ENCODE measurements at regions not wholly inside any gene's neighbourhood (a gene's known extent, or its start where the extent isn't known, plus 50 kb on each side); places are given as distances from the start of the nearest gene placed in this dataset.

DNA sequence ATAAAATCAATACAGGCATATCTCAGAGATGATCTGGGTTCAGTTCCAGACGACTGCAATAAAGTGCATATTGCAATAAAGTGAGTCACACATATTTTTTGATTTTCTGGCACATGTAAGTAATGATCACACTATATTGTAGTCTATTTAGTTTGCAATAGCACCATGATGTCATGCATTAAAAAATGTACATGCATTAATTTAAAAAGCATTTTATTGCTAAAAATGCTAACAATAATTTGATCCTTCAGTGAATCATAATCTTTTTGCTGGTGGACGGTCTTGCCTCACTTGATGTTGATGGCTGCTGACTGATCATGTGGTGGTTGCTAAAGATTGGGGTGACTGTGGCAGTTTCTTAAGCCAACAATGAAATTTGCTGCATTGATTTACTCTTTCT lies 511.1 kb downstream of the OTOL1 start:
- no peak for DNase-seq

DNA sequence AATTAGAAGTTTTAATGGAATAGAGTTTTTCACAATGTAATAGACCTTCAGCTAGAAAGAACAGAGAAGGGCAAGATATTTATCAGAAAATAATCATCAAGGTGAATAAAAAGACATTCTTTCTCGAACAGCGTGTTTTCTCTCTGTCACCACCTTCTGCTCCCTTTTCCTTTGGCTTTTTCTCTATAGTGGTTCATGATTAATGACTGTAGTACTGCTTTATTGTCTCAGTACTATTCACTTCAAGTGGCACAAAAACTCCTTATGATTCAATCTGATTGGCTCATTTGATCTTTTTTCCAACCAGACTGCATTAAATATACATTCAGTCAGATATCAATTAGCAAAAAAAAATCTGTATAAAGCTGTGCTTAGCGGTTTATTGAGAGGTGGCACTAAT lies 516.0 kb downstream of the OTOL1 start:
- no peak for DNase-seq

- peak in 1 of 2 donors; percentile 1 for DNase-seq
These were observed 517.7 kb downstream of the OTOL1 start for GRCh38 chr3:162014284-162014683.

DNA sequence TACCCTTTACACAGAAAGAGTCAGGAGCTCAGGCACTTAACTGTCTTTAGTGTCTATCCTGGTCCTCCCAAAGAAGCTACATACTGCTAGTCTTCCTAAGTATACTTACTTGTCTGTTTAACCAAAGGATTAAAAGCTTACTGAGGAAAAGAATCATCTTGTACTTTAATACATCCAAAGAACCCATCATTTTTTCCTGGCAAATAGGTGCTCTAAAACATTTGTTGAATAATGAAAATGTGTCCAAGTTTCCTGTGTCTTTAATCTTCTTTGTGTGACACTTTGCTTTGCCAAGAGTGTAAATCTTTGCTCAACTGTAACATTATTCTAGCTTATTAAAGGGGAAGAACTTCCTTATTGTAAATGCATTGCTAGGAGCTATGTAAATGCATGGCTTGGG lies 519.2 kb downstream of the OTOL1 start:
- no peak for DNase-seq

GRCh38 chr3:162019817-162020216 lies 523.2 kb downstream of the OTOL1 start:
- DNase-seq: no peak

DNA sequence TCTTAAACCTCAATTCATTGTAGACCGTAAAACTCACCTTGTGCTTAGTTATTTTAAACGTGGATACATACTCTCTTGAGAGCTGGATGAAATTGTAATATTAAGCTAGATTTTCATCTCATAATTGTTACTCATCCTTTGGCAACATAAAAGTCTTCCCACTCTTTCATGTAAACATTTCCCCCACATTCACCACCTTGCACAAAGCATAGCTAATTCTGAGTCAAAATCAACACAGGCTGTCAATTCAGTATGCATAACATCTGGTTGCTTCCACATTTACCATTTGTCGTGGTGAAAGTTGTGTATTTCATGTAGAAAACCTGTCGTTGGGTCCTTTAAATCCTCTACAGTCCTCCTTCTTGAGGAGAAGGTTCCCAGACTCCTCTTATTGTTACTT lies 524.6 kb downstream of the OTOL1 start:
- no peak for DNase-seq

- no peak for DNase-seq
These were observed 526.3 kb downstream of the OTOL1 start for GRCh38 chr3:162022911-162023310.

DNA sequence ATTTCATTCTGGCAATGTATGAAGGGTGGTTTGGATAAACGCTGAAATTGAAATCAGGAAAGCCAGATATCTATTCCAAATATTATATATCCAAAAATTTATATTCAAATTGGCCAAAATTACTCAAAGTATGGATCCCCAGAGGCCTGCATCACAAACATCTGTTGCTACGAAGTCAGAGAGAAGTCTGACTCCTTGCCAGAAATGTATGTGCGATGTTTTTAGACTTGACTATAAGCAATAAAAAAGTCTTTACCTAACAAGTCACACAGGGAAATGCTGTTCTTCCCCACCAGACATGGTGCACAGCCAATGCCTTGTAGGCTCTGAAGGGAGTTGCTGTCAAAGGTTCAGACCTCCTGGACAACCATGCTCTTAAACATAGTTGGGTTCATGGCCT lies 533.1 kb downstream of the OTOL1 start:
- DNase-seq: no peak

- no peak for DNase-seq
These were observed 537.8 kb downstream of the OTOL1 start for GRCh38 chr3:162034368-162034767.

DNA sequence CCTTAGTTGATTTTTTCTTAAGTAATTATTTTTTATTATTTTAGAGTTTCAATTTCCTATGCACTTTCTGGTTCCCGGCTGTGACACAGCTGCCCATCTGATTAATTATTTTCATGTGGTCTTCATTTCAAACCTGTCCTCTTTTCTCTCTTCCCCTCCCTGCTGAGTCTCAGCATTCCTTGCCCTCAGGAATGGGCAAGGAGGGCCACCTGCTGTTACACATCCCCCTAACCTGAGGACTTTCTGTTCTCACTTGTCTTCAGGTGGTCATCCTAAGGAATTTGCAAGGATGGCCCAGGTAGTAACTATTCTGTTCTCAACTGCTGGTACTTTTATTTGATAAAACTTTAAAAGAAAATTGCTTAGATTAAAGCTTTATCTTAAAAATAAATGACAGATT lies 545.0 kb downstream of the OTOL1 start:
- DNase-seq: no peak

- no peak for DNase-seq
These were observed 556.0 kb downstream of the OTOL1 start for GRCh38 chr3:162052636-162053035.

GRCh38 chr3:162072656-162073164 lies 576.1 kb downstream of the OTOL1 start:
- no peak for DNase-seq

DNA sequence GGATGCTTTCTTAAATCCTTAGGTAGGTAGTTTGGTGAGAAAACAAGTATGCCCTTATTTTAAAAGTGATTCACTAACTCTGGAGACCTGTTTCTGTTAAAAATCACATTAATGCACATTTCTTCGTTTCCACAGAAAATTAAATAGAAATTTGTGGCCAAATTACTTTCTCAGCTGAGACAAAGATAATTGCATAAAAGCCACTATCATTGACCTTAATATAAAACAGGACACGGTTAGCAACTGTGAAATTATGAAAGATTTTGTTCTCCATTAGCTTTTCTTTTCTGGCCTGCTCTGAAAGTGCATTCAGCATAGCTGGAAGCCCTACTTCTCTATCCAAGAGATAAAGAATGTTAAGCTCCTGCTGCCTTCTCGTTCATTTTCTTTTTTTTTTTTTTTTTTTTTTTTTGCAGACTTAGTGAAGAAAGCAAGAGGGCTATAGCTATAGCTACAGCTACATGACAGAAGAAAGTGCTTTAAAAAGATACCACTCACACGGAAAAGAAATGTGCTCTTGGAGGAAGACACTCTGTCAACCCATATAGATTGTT lies 576.9 kb downstream of the OTOL1 start:
- no peak for DNase-seq

GRCh38 chr3:162077108-162077507 lies 580.5 kb downstream of the OTOL1 start:
- no peak for DNase-seq

- no peak for DNase-seq
These were observed 585.9 kb downstream of the OTOL1 start for GRCh38 chr3:162082516-162082915.

DNA sequence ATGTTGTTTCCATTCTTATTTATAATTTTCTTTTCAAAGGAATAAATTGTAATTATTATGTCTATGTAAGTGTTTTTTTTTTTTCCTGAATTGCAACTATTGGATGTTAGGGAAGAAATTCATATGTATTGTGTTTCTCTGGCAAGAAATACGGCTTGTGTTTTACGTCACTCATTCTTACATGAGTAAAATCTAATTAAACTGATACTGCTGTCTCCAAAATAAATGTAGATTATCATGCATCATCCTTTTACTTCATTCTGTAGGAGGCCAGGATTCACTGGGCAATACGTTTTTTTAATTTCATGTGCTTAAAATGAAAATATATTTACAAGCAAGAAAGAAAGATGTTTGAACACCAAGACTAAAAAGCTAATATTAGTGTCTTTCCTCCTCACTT lies 590.8 kb downstream of the OTOL1 start:
- DNase-seq: no peak

DNA sequence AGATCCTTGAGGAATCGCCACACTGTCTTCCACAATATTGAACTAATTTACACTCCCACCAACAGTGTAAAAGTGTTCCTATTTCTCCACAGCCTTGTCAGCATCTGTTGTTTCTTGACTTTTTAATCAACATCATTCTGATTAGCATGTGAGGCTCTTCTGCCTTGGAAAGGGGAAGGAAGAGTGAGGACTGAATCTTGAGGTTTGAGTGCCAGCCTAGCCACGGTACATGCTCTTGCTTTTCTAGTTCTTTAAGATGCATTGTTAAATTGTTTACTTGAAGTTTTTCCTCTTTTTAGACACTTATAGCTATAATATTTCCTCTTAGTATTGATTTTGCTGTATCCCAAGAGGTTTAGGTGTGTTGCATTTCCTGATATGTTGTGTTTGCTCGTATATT lies 596.1 kb downstream of the OTOL1 start:
- DNase-seq: no peak

DNA sequence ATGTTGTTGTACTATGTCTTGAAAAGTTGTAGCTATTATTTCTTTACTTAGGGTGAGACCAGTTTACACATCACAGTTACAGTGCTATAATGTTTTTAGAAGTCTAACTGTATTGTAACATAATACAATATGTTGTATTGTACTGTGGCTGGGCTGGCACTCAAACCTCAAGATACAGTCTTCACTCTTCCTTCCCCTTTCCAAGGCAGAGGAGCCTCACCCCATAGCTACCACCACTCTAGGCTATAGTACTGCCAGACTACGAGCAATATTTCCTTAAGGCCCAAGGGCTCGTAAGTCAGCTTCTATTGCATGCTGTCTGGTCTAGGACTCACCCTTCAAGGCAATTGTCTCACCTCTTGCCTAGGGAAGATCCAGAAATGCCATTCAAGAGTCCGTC lies 597.7 kb downstream of the OTOL1 start:
- DNase-seq: no peak

- DNase-seq: no peak
These were observed 600.3 kb downstream of the OTOL1 start for GRCh38 chr3:162096874-162097273.

- DNase-seq: no peak
These were observed 607.2 kb downstream of the OTOL1 start for GRCh38 chr3:162103808-162104207.

DNA sequence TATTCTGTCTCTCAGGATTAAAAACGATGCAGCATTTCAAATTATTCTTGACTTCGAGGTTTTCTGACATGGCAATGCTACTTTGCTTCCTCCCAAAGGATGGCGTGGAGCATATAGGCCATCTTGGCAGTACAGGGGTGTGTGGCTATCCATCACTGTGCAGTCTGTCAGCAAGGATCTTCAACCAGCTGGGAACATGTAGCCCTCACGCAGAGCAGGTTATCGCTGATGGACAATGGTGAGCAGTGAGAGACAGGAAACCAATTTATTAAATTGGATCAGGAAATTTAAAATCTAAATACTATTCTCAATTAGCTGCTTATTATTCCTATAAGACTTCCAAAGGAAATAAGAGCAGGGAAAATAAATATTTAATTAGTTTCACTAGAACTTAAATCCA lies 615.3 kb downstream of the OTOL1 start:
- no peak for DNase-seq

DNA sequence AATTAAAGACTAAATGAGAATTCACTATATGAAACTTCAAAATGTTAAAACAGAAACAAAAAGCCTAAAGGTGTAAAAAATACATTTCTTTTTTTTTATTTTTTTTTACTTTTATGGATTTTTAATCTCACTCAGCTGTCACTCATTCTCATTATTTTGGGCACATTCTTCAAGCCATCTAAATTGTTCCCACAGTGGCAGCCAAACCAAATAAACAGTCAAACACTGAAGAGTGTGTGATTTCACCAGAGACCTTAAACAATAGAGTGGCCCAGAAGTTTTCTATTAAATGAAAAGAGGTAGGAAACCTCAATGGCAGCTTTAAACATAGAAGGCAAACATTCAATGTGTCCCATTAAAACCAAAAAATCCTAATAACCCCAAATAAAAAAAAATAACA lies 616.1 kb downstream of the OTOL1 start:
- DNase-seq: no peak

GRCh38 chr3:162117961-162118360 lies 621.4 kb downstream of the OTOL1 start:
- DNase-seq: no peak

- DNase-seq: no peak
These were observed 623.0 kb downstream of the OTOL1 start for GRCh38 chr3:162119651-162120050.

GRCh38 chr3:162122405-162122804 lies 625.8 kb downstream of the OTOL1 start:
- DNase-seq: no peak

Measured in right lung (tissue), 2 donors.